Kidney (tissue), 13 donors: ENCODE measurements at regions not wholly inside any gene's neighbourhood (a gene's known extent, or its start where the extent isn't known, plus 50 kb on each side); places are given as distances from the start of the nearest gene placed in this dataset.

Experiments
- DNase-seq, 5 donors: peaks; one replicate each; pipeline ENCODE4 v3.0.0-alpha.2; 2013 to 2020
- FAIRE-seq: peaks from 2 replicates; lab custom pipeline; 2012; peaks lifted over from hg19 to GRCh38; lab: Jason Lieb, UNC
- H3K27ac ChIP-seq, 2 donors: one replicate each; pipeline ENCODE4 v1.7.0; 2013; ENCODE audit warnings: low read depth in 2 of 2, low read length in 2 of 2, inconsistent platforms in 1 of 2
- H3K27me3 ChIP-seq: one replicate; pipeline ENCODE4 v1.7.1; 2013; ENCODE audit warnings: low read length, inconsistent platforms; ENCODE audit not compliant: control insufficient read depth, insufficient read depth
- H3K36me3 ChIP-seq, 3 donors: one replicate each; pipeline versions ENCODE4 v1.7.0 to v1.7.1; 2013; ENCODE audit warnings: low read length in 3 of 3, control low read depth in 1 of 3, inconsistent platforms in 1 of 3; ENCODE audit not compliant: insufficient read depth in 3 of 3, control insufficient read depth in 2 of 3
- H3K4me1 ChIP-seq, 3 donors: one replicate each; pipeline versions ENCODE4 v1.7.0 to v1.7.1; 2013; ENCODE audit warnings: low read length in 3 of 3, inconsistent platforms in 1 of 3, low read depth in 1 of 3; ENCODE audit not compliant: control insufficient read depth in 2 of 3, insufficient read depth in 2 of 3
- H3K4me3 ChIP-seq, 3 donors: one replicate each; pipeline versions ENCODE4 v1.7.0 to v1.8.1; 2013; ENCODE audit warnings: low read length in 3 of 3, control low read depth in 1 of 3, inconsistent platforms in 1 of 3
- H3K9ac ChIP-seq, 3 donors: one replicate each; pipeline versions ENCODE4 v1.7.0 to v1.7.1; 2013; ENCODE audit warnings: low read length in 3 of 3, control low read depth in 1 of 3, inconsistent platforms in 1 of 3
- H3K9me3 ChIP-seq, 3 donors: one replicate each; pipeline versions ENCODE4 v1.7.0 to v1.7.1; 2013; ENCODE audit warnings: low read length in 3 of 3, control low read depth in 1 of 3, inconsistent platforms in 1 of 3; ENCODE audit not compliant: control insufficient read depth in 2 of 3, insufficient read depth in 1 of 3
- CTCF ChIP-seq: IDR thresholded peaks from 3 replicates; pipeline ENCODE4 v1.5.1; 2012; ENCODE audit warnings: mild to moderate bottlenecking, moderate library complexity, borderline replicate concordance; ENCODE audit not compliant: insufficient read depth; ENCODE audit errors: extremely low read depth
- intact Hi-C: fragments of 100-400 bp; cut with DNase I; formaldehyde crosslinking; loops from one replicate; pipeline ENCODE4 v1.11.1; 2022
- donor health status: control.
- donor health status: control.
- donor health status: control.
- donor health status: control.
- donor health status: control.
- donor health status: DM: yes; HTN: yes; CAD: no.
- donor health status: Normal renal cell carcinoma (clear cell type).

GRCh38 chr2:143823296-143823695 lies 694.1 kb downstream of the ARHGAP15 start:
- DNase-seq: no peak
- Histone ChIP-seq H3K9me3 (no peaks in the 10 kb centered on the region), H3K4me3 (no peak overlapping the region), H3K4me1 (no peaks in the 10 kb centered on the region), H3K27ac (no peak overlapping the region), H3K9ac (no peak overlapping the region), H3K36me3 (no peaks in the 10 kb centered on the region), H3K27me3 (no peaks in the 10 kb centered on the region)
- intact Hi-C loops: no loop called here
- no peak for FAIRE-seq
- no peak for TF ChIP-seq CTCF

- no peaks in the 10 kb centered on the region for H3K36me3 ChIP-seq
- H3K4me1 ChIP-seq: no peaks in the 10 kb centered on the region
- no peak overlapping the region for H3K9ac ChIP-seq
- DNase-seq: no peak
- intact Hi-C loops: no loop called here
- H3K27ac ChIP-seq: no peak overlapping the region
- no peaks in the 10 kb centered on the region for H3K27me3 ChIP-seq
- no peak overlapping the region for H3K4me3 ChIP-seq
- no peaks in the 10 kb centered on the region for H3K9me3 ChIP-seq
- TF ChIP-seq CTCF: no peak
- FAIRE-seq: no peak
Measured at GRCh38 chr2:143822736-143823135, 693.5 kb downstream of the ARHGAP15 start.

GRCh38 chr2:143819764-143820163 lies 690.5 kb downstream of the ARHGAP15 start:
- no peaks in the 10 kb centered on the region for H3K4me1 ChIP-seq
- no peaks in the 10 kb centered on the region for H3K27me3 ChIP-seq
- no peak for TF ChIP-seq CTCF
- peak in 1 of 5 donors; percentile 21 for DNase-seq
- intact Hi-C loops: no loop called here
- H3K9me3 ChIP-seq: no peaks in the 10 kb centered on the region
- no peak overlapping the region for H3K27ac ChIP-seq
- H3K4me3 ChIP-seq: no peak overlapping the region
- H3K36me3 ChIP-seq: no peaks in the 10 kb centered on the region
- no peak overlapping the region for H3K9ac ChIP-seq
- FAIRE-seq: no peak

GRCh38 chr2:143819190-143819735 lies 690.0 kb downstream of the ARHGAP15 start:
- no peak overlapping the region for H3K9ac ChIP-seq
- H3K4me1 ChIP-seq: no peaks in the 10 kb centered on the region
- H3K36me3 ChIP-seq: no peaks in the 10 kb centered on the region
- no peak for TF ChIP-seq CTCF
- DNase-seq: no peak
- no peak overlapping the region for H3K4me3 ChIP-seq
- no peak for FAIRE-seq
- intact Hi-C loops: no loop called here
- H3K27ac ChIP-seq: no peak overlapping the region
- H3K9me3 ChIP-seq: no peaks in the 10 kb centered on the region
- no peaks in the 10 kb centered on the region for H3K27me3 ChIP-seq
